Urothelium cell line (cell line): ENCODE measurements at regions not wholly inside any gene's neighbourhood (a gene's known extent, or its start where the extent isn't known, plus 50 kb on each side); places are given as distances from the start of the nearest gene placed in this dataset.

ENCODE experiments used
- DNase-seq: peaks from one replicate; pipeline ENCODE4 v3.0.0; 2011; ENCODE audit warnings: low spot score, mixed read lengths
- FAIRE-seq: peaks from 2 replicates; lab custom pipeline; 2011; peaks lifted over from hg19 to GRCh38; lab: Jason Lieb, UNC

DNA sequence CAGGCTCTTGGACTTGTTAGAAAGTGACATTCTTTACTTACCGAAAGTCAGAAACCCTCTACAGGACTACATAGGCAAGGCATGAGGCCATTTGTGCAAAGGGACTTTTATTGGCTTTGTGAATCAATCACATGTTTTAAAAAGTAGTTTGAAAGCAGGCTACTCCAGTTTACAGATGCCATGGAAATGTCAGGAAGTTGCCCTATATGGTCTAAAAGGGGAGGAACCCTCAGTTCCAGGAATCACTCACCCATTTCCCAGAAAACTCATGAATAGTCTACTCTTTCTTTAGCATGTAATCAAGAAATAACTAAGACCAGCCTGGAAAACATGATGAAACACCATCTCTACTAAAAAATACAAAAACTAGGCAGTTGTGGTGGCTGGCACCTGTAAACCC is 51.0 kb upstream of the MKRN3 start:
- no peak for FAIRE-seq
- no peak for DNase-seq

DNA sequence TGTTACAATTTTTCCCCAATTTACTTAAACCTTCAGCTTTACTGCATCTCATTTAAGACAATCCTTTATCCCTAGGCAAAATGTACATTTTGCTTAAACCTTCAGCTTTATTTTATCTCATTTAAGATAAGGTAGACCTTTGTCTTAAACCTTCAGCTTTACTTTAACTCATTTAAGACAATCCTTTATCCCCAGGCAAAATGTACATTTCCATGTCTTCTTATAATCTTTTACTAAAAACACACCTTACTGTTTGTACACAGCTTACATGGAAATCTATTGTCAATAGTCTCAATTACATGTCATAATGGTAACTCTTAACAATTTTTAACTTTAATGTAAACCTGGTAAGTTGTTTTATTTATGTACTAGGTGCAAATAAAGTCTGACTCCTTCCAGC is 58.7 kb upstream of the MKRN3 start:
- DNase-seq: no peak
- FAIRE-seq: no peak

DNA sequence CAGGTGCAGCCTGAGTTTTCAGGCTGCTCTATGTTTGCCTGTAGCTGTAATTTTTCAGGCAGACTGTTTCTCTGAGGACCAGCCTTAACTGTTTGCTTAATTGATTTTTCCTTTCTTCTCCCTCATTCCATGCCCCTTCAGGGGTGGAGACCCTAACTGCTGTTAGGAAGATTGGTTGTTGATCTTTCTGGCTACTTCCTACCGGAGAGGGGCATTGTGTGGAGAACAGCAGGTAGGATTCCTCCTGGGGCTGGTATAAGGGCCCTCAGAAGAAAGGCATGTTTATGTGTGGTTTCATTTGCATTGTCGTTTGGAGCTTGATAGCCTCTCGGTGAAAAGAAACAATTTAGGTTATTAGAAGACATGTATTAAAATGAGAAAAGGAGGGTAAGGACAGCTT is 56.9 kb upstream of the GOLGA6L2 start:
- FAIRE-seq (no peak), DNase-seq (no peak)

DNA sequence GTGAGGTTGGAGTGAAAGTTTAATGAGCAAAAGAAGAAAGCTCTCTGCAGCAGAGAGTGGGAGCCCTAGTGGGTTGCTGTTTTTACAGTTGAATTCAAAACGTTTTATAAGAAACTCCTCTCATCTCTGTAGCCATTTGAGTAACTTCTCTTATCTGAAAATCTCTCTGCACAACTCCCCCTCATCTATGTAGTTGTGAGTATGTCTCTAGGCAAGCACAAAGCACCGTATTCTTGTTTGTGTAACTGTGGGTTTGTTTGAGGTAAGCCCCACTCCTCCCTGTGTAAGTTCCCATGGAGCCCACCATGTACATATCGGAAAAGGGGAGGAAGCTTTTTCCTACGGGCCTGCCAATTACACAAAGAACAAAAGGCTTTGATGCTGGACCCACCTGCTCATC is 56.5 kb upstream of the GOLGA6L2 start:
- no peak for DNase-seq
- FAIRE-seq: no peak

DNA sequence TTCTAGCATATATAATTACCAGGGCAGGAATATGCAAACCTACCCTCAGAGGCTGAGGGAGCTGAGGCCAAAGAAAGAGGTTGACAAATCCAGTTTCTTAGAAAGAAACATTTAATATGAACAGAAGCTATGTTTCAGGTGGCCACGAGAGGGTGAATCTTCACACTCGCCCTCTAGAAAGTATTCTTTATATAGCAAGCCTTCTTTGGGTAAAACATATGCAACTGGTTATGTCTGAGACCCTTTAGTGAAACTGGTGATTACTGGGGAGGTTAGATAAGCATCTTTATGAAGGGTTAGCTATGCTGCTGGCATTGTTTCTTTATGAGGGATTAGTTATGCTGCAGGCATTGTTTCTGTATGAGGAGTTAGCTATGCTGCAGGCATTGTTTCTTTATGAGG is 50.7 kb upstream of the GOLGA6L2 start:
- peak; percentile 14 for DNase-seq
- FAIRE-seq: no peak
